GM23248 (cell line): ENCODE measurements at regions not wholly inside any gene's neighbourhood (a gene's known extent, or its start where the extent isn't known, plus 50 kb on each side); places are given as distances from the start of the nearest gene placed in this dataset.

Experiments
- EZH2 ChIP-seq: fragments of 200-600 bp; sonication (generic); IDR thresholded peaks from 2 replicates; pipeline ENCODE4 v1.6.1; 2018; ENCODE audit warnings: antibody characterized with exemption, mild to moderate bottlenecking; ENCODE audit not compliant: insufficient read depth, poor library complexity, severe bottlenecking
- EZH2phosphoT487 ChIP-seq: fragments of 200-600 bp; sonication (generic); IDR thresholded peaks from 2 replicates; pipeline ENCODE4 v1.6.1; 2018; ENCODE audit warnings: antibody characterized with exemption, moderate library complexity, mild to moderate bottlenecking, low read depth; ENCODE audit not compliant: insufficient read depth

DNA sequence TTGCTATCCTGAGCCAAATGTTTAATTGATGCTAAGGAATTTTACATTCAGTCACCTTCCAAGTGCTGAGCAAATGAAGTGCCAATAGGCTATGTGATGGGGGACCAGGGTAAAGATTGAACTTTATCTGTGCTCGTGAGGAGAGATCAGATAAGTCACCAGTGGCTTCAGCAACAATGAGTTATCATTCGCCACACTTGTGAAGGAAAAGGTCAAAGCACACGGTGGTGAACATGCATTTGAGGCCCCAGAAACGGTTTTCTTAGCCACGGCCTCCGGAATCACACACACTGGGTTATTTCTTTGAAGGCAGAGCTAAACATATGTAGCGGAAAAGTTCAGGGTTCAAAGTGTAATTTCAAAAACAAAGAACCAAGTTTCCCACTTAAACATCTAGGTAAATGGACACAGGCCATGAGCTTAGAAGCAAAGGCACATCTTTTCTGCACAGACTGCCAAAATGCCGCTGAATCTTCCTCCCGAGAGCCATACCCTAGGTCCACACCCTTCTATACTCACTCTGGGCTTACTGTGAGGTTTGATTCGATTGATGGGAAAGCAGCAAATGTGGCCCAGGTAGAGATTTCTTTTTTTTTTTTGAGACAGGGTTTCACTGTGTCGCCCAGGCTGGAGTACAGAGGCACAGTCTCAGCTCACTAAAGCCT, 268.5 kb downstream of the SHQ1 start:
- TF ChIP-seq EZH2phosphoT487 (no peak), EZH2 (no peak)
